HepG2 (cell line): ENCODE measurements at regions not wholly inside any gene's neighbourhood (a gene's known extent, or its start where the extent isn't known, plus 50 kb on each side); places are given as distances from the start of the nearest gene placed in this dataset.

Experiments
- ATAC-seq: fragments of 200-7000 bp; cut with Tn5 transposase; 3 replicates; pipeline ENCODE4 v1.9.1; 2020; ENCODE audit warnings: mild to moderate bottlenecking, moderate library complexity
- BruUV-seq: library from RNA; stranded (reverse); fragments of 400-500 nt; replicated peaks from 2 replicates; lab custom pipeline; 2021; lab: Mats Ljungman, UMichigan
- CTCF ChIA-PET: fragments of 300-600 bp; formaldehyde crosslinking; extraction: SDS; loops from one replicate; lab custom pipeline; 2021; ENCODE audit warnings: low total read pairs, inconsistent platforms, low intra/inter-chr PET ratio; lab: Yijun Ruan, JAX
- POLR2A ChIA-PET: fragments of 350-600 bp; sonication (Branson Sonifier 250); formaldehyde crosslinking; loops from one replicate; lab custom pipeline; 2020; ENCODE audit warnings: antibody characterized with exemption, inconsistent platforms; lab: Yijun Ruan, JAX
- DNase-seq: peaks from one replicate; pipeline ENCODE4 v3.0.0-alpha.2; 2015; ENCODE audit warnings: low spot score
- FAIRE-seq: peaks from 3 replicates; lab custom pipeline; 2011; peaks lifted over from hg19 to GRCh38; lab: Jason Lieb, UNC
- H2AFZ ChIP-seq: one replicate; pipeline ENCODE4 v1.6.1; 2011; ENCODE audit warnings: low read length, inconsistent platforms
- H3K27ac ChIP-seq: fragments of 300-600 bp; 3 replicates; pipeline ENCODE4 v1.8.0; 2011; ENCODE audit warnings: mixed run types, mild to moderate bottlenecking, mixed read lengths, low read length, inconsistent platforms; ENCODE audit not compliant: insufficient read depth; ENCODE audit errors: extremely low read length
- H3K27me3 ChIP-seq, 2 experiments: fragments of 200-600 bp in 1 of 2; 2 replicates in 1 of 2; 3 replicates in 1 of 2; pipeline versions ENCODE4 v1.6.0 to v1.8.0; 2011; ENCODE audit warnings: low read length in 2 of 2, mild to moderate bottlenecking in 2 of 2, moderate library complexity in 2 of 2, inconsistent platforms in 1 of 2; ENCODE audit not compliant: insufficient read depth in 2 of 2, control insufficient read depth in 1 of 2
- H3K36me3 ChIP-seq, 2 experiments: fragments of 200-600 bp in 1 of 2; replicated peaks in 1 of 2; 2 replicates in 1 of 2; 3 replicates in 1 of 2; pipeline versions ENCODE4 v1.5.1 to v1.8.0; 2011; ENCODE audit warnings: low read length in 2 of 2, inconsistent platforms in 1 of 2; ENCODE audit not compliant: insufficient read depth in 2 of 2, control insufficient read depth in 1 of 2
- H3K4me1 ChIP-seq: 2 replicates; pipeline ENCODE4 v1.5.1; 2012; ENCODE audit warnings: low read length, inconsistent platforms; ENCODE audit not compliant: insufficient read depth
- H3K4me2 ChIP-seq: 2 replicates; pipeline ENCODE4 v1.6.0; 2011; ENCODE audit warnings: low read depth, low read length, inconsistent platforms
- H3K4me3 ChIP-seq, 3 experiments: fragments of 200-600 bp in 1 of 3; sonication (generic), shearing (Covaris generic) in 1 of 3; replicated peaks in 1 of 3; 2 replicates each; pipeline ENCODE4 v1.5.1; 2011 to 2016; ENCODE audit warnings: low read length in 3 of 3, inconsistent platforms in 2 of 3, low read depth in 2 of 3, mild to moderate bottlenecking in 2 of 3, control low read depth in 1 of 3, mixed read lengths in 1 of 3; ENCODE audit not compliant: insufficient read depth in 1 of 3
- H3K79me2 ChIP-seq: one replicate; pipeline ENCODE4 v1.6.1; 2011; ENCODE audit warnings: low read length, inconsistent platforms; ENCODE audit not compliant: insufficient read depth
- H3K9ac ChIP-seq: 2 replicates; pipeline ENCODE4 v1.6.0; 2011; ENCODE audit warnings: mild to moderate bottlenecking, low read depth, low read length, inconsistent platforms; ENCODE audit not compliant: insufficient read depth
- H3K9me3 ChIP-seq: 2 replicates; pipeline ENCODE4 v1.5.1; 2012; ENCODE audit warnings: mild to moderate bottlenecking, low read length
- H4K20me1 ChIP-seq: 2 replicates; pipeline ENCODE4 v1.6.0; 2011; ENCODE audit warnings: inconsistent platforms, mild to moderate bottlenecking, low read length, moderate library complexity; ENCODE audit not compliant: insufficient read depth
- ADNP ChIP-seq: sonication (generic); formaldehyde crosslinking; IDR thresholded peaks from 2 replicates; pipeline ENCODE4 v1.4.0; 2020; ENCODE audit warnings: missing genetic modification reagents
- ZNF124 ChIP-seq: sonication (generic); formaldehyde crosslinking; IDR thresholded peaks from 2 replicates; pipeline ENCODE4 v1.4.0; 2020; ENCODE audit warnings: missing genetic modification reagents
- ZNF205 ChIP-seq: IDR thresholded peaks from 2 replicates; pipeline ENCODE4 v1.6.1; 2018; ENCODE audit warnings: missing biosample characterization, missing genetic modification reagents
- ZNF468 ChIP-seq: sonication (generic); formaldehyde crosslinking; IDR thresholded peaks from 2 replicates; pipeline ENCODE4 v1.8.0; 2022; ENCODE audit warnings: mild to moderate bottlenecking, moderate library complexity, missing genetic modification reagents
- ZNF589 ChIP-seq: sonication (generic); formaldehyde crosslinking; conservative IDR thresholded peaks from 2 replicates; pipeline ENCODE4 v1.8.0; 2022; ENCODE audit warnings: mild to moderate bottlenecking, moderate library complexity, missing genetic modification reagents
- ZNF629 ChIP-seq: sonication (generic); formaldehyde crosslinking; conservative IDR thresholded peaks from 2 replicates; pipeline ENCODE4 v1.5.0; 2020; ENCODE audit warnings: missing genetic modification reagents
- ZNF776 ChIP-seq: sonication (generic); formaldehyde crosslinking; IDR thresholded peaks from 2 replicates; pipeline ENCODE4 v1.4.0; 2020; ENCODE audit warnings: mild to moderate bottlenecking, missing genetic modification reagents
- WGBS: methylation state at CpG from one replicate; pipeline ENCODE4 v1.1.6; 2017; ENCODE audit warnings: low lambda C conversion rate; 5-methylcytosine and 5-hydroxymethylcytosine counted together
- in situ Hi-C: cut with HindIII; loops from 2 replicates; pipeline ENCODE4 v1.10.0; 2017; ENCODE audit warnings: low pct_unique_long_range_greater_than_20kb; ENCODE audit not compliant: extremely low pct_ligation_motif_present
- intact Hi-C: fragments of 100-400 bp; cut with micrococcal nuclease; formaldehyde crosslinking; loops from one replicate; pipeline ENCODE4 v1.10.0; 2022; ENCODE audit not compliant: unreplicated experiment
- TF ChIP-seq, protein P1 (sequence below): sonication (generic); IDR thresholded peaks from 2 replicates; pipeline ENCODE4 v1.6.1; 2016; ENCODE audit warnings: low read depth, borderline replicate concordance
- TF ChIP-seq, protein P2 (sequence below): sonication (generic); formaldehyde crosslinking; IDR thresholded peaks from 2 replicates; pipeline ENCODE4 v1.5.1; 2020; ENCODE audit warnings: mild to moderate bottlenecking, missing genetic modification reagents, moderate library complexity
- TF ChIP-seq, protein P3 (sequence below): fragments of 450-650 bp; IDR thresholded peaks from 2 replicates; pipeline ENCODE4 v1.6.1; 2016

DNA sequence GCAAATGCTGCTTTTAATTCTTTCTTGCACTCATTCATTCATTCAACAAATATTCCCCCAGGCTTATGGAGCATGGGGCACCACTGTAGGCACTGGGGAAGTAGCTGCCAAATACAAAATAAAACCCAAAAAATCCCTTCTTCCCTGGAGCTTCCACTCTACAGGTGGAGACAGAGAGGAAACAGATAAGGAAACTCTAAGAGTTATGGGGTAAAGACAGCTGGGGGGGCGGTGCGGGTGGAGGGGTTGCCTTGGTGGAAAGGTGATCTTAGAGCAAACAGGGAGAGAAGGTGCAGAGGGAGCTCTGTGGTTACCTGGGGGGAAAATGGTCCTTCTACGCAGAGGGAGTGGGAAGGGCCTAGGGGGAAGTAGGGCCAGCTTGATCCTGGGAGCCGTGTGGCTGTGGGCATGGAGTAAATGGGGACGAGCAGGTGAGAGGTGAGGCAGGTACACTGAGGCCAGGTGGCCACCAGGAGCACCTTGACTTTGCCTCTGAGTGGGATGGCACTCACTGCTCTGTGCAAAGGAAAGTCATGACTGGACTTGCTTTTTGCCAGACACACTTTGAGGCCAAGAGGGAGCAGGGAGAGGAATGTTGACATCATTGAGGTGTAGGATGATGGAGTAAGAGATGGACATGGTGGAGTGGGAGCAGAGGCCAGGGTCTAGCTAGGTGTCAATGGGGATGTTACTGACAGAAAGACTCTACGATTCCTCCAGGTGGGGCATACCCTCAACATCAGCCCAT lies 152.0 kb downstream of the ETS2 start:
- no peak for ATAC-seq
- Histone ChIP-seq H3K9me3 (peaks cover 1% of the 10 kb centered on the region; the same call in 1 of the 2 replicates), H3K4me2 (no peak overlapping the region), H2AFZ (no peak overlapping the region), H3K9ac (no peak overlapping the region), H3K79me2 (no peaks in the 10 kb centered on the region), H3K36me3 (no peaks in the 10 kb centered on the region), H3K27me3 (no peaks in the 10 kb centered on the region), H3K4me3 (no peak overlapping the region), H4K20me1 (no peaks in the 10 kb centered on the region), H3K27ac (no peak overlapping the region), H3K4me1 (peaks cover 70% of the 10 kb centered on the region)
- no peak for DNase-seq
- TF ChIP-seq ZNF776 (CRISPR knock-in tag) (0 out of 2 replicates have a peak, but pooled peaks have one; percentile 30), ADNP (CRISPR knock-in tag) (no peak), ZNF468 (CRISPR knock-in tag) (no peak), ZNF124 (CRISPR knock-in tag) (no peak), ZNF629 (CRISPR knock-in tag) (0 out of 2 replicates have a peak, but pooled peaks have one; percentile 31), ZNF589 (no peak), ZNF205 (CRISPR knock-in tag) (0 out of 2 replicates have a peak, but pooled peaks have one; percentile 38)
- TF ChIP-seq, protein P1, sequence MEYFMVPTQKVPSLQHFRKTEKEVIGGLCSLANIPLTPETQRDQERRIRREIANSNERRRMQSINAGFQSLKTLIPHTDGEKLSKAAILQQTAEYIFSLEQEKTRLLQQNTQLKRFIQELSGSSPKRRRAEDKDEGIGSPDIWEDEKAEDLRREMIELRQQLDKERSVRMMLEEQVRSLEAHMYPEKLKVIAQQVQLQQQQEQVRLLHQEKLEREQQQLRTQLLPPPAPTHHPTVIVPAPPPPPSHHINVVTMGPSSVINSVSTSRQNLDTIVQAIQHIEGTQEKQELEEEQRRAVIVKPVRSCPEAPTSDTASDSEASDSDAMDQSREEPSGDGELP, result no peak
- TF ChIP-seq, protein P2, sequence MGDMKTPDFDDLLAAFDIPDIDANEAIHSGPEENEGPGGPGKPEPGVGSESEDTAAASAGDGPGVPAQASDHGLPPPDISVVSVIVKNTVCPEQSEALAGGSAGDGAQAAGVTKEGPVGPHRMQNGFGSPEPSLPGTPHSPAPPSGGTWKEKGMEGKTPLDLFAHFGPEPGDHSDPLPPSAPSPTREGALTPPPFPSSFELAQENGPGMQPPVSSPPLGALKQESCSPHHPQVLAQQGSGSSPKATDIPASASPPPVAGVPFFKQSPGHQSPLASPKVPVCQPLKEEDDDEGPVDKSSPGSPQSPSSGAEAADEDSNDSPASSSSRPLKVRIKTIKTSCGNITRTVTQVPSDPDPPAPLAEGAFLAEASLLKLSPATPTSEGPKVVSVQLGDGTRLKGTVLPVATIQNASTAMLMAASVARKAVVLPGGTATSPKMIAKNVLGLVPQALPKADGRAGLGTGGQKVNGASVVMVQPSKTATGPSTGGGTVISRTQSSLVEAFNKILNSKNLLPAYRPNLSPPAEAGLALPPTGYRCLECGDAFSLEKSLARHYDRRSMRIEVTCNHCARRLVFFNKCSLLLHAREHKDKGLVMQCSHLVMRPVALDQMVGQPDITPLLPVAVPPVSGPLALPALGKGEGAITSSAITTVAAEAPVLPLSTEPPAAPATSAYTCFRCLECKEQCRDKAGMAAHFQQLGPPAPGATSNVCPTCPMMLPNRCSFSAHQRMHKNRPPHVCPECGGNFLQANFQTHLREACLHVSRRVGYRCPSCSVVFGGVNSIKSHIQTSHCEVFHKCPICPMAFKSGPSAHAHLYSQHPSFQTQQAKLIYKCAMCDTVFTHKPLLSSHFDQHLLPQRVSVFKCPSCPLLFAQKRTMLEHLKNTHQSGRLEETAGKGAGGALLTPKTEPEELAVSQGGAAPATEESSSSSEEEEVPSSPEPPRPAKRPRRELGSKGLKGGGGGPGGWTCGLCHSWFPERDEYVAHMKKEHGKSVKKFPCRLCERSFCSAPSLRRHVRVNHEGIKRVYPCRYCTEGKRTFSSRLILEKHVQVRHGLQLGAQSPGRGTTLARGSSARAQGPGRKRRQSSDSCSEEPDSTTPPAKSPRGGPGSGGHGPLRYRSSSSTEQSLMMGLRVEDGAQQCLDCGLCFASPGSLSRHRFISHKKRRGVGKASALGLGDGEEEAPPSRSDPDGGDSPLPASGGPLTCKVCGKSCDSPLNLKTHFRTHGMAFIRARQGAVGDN (CRISPR knock-in tag), result peak; percentile 43; the same call in 1 of the 2 replicates
- TF ChIP-seq, protein P3, sequence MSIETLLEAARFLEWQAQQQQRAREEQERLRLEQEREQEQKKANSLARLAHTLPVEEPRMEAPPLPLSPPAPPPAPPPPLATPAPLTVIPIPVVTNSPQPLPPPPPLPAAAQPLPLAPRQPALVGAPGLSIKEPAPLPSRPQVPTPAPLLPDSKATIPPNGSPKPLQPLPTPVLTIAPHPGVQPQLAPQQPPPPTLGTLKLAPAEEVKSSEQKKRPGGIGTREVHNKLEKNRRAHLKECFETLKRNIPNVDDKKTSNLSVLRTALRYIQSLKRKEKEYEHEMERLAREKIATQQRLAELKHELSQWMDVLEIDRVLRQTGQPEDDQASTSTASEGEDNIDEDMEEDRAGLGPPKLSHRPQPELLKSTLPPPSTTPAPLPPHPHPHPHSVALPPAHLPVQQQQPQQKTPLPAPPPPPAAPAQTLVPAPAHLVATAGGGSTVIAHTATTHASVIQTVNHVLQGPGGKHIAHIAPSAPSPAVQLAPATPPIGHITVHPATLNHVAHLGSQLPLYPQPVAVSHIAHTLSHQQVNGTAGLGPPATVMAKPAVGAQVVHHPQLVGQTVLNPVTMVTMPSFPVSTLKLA, result no peak
- ChIA-PET POLR2A (interaction anchor here (1.3 to 1.8 kb wide), 3 partner anchors 33 to 137 kb away, joined by 3 to 4 read pairs (median 4); no protein-coding TSS in a partner anchor), CTCF (no interaction called here)
- 88% methylated on average over 6 of the region's 6 CpGs for WGBS
- intact Hi-C loops, result no loop called here
- BruUV-seq, result no TSS peak
- no peak for FAIRE-seq
- in situ Hi-C loops, result no loop called here
